ENCODE measurements at regions not wholly inside any gene's neighbourhood (a gene's known extent, or its start where the extent isn't known, plus 50 kb on each side); places are given as distances from the start of the nearest gene placed in this dataset.

DNA sequence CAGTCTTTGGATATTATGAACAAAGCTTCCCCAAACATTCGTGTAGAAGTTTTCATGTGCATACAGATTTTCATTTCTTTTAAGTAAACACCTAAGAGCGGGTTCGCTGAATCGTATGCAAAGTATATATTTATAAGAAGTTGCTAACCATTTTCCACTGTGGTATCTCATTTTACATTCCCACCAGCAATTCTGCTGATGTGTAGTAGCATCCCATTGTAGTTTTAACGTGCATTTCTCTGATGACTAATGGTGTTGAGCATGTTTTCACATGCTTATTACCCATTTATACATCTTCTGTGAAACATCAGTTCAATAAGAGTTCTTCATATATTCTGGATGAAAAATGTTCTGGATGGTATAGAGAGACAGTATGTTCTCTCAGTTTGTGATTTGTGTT is 97.4 kb downstream of the IYD start:
- Mint-ChIP-seq H3K4me1 (no peaks in the 10 kb centered on the region), H3K36me3 (ENCODE audit: low read depth) (no peaks in the 10 kb centered on the region), H3K4me3 (no peak overlapping the region), H3K9me3 (peaks cover 13% of the 10 kb centered on the region), H3K27ac (no peak overlapping the region), H3K27me3 (ENCODE audit: low read depth) (peaks cover 7% of the 10 kb centered on the region)
- TF ChIP-seq, protein P1, sequence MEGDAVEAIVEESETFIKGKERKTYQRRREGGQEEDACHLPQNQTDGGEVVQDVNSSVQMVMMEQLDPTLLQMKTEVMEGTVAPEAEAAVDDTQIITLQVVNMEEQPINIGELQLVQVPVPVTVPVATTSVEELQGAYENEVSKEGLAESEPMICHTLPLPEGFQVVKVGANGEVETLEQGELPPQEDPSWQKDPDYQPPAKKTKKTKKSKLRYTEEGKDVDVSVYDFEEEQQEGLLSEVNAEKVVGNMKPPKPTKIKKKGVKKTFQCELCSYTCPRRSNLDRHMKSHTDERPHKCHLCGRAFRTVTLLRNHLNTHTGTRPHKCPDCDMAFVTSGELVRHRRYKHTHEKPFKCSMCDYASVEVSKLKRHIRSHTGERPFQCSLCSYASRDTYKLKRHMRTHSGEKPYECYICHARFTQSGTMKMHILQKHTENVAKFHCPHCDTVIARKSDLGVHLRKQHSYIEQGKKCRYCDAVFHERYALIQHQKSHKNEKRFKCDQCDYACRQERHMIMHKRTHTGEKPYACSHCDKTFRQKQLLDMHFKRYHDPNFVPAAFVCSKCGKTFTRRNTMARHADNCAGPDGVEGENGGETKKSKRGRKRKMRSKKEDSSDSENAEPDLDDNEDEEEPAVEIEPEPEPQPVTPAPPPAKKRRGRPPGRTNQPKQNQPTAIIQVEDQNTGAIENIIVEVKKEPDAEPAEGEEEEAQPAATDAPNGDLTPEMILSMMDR (IDR thresholded peaks at IDR 0.05; ENCODE audit: unreplicated experiment in 3 of 3): no peak

DNA sequence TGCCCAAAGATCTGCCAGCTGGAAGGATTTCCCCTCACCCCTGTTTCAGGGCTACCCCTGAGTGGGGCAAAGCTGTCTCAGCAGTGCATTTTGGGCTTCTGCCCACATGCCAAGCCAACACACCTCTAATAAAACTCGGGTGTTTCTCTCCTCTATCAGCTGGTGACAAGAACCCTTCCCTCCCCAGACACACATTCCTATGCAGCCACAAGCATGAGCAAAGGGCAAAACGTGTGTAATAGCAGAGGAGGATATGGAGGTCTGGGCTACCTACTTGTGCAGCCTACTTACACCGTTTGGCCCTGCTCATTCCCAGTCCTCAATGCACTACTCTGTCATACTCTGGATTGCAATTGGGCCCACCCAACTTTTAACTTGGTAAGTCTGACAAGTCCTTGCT is 101.3 kb downstream of the IYD start:
- no peaks in the 10 kb centered on the region for H3K27me3 Mint-ChIP-seq (ENCODE audit: low read depth)
- H3K4me1 Mint-ChIP-seq: no peaks in the 10 kb centered on the region
- H3K4me3 Mint-ChIP-seq: no peak overlapping the region
- H3K36me3 Mint-ChIP-seq (ENCODE audit: low read depth): no peaks in the 10 kb centered on the region
- peaks cover 3% of the 10 kb centered on the region for H3K9me3 Mint-ChIP-seq
- no peak overlapping the region for H3K27ac Mint-ChIP-seq
- TF ChIP-seq, protein P1 (IDR thresholded peaks at IDR 0.05; ENCODE audit: unreplicated experiment in 3 of 3): no peak

DNA sequence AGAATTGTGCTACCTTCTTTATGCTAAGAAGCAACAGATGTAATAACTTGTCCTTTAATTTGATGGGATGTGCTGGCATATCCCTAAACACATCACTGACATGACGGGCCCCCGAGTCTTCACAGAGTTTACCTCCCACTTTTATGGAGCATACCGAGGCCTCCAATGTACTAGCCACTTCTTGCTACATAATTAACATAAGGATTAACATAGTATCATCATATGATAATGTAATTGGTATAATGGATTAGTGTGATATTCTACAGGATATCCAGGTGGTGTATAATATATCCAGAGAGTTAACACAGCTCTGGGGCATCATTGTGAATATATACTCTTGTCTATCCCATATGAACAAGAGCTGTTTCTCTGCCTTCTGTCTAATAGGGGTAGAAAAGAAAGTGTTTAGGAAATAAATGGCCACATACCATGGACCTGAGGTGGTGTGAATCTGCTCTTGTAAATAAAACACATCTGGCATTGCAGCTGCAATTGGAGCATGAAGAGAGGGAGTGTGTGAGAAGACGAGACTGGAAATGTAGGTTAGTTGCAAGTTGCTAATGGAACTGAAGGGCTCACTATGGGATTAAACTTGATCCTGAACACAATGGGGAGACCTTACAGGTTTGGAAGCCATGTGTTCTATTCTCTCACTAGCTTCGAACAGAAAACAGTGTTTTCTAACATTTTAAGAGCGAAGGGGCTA is 102.3 kb downstream of the IYD start:
- Mint-ChIP-seq H3K9me3 (peaks cover 3% of the 10 kb centered on the region), H3K27ac (no peak overlapping the region), H3K4me1 (no peaks in the 10 kb centered on the region), H3K36me3 (ENCODE audit: low read depth) (no peaks in the 10 kb centered on the region), H3K4me3 (no peak overlapping the region), H3K27me3 (ENCODE audit: low read depth) (no peaks in the 10 kb centered on the region)
- TF ChIP-seq, protein P1 (IDR thresholded peaks at IDR 0.05; ENCODE audit: unreplicated experiment in 3 of 3): no peak

DNA sequence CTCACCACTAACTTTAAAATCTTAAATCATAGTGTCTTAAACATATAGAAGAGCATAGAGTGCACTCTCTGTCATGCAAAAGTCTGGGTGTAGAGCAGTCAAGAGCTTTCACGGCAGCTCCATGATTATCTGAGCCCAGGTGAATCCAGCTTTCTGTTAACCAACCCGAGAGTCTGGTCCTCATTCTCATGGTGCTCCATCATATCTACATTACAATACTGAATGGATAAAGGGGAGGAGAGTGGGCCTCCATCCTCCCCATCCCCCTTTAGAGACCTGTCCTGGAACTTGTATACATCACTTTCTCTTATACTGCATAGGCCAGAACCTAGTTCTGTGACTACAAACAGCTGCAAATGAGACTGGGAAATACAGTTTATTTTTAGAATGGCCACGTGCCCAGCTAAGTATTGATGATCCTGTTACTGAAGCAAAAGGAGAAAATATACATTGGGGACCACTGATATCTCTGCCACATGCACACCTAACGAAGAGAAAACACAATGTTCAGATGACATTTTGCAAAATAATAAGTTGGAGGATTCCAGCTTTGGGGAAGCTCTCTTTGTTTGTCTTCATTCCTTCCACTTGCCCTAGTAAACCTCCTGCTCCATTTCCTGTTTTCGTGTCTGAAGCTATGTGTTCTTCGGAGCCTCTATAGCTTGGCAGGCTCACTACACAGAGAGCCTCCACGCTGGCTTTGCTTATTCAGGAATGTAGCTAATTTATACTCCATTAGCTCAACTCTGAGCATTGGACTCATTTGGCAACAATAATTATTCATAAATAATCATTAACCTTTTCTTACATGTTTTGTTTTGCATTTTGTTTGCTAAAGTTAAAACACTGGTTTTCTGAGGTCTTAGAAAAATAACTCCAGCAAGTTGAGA is 110.1 kb downstream of the IYD start:
- TF ChIP-seq, protein P1 (IDR thresholded peaks at IDR 0.05; ENCODE audit: unreplicated experiment in 3 of 3): no peak
- Mint-ChIP-seq H3K4me3 (no peak overlapping the region), H3K4me1 (peaks cover 14% of the 10 kb centered on the region), H3K36me3 (ENCODE audit: low read depth) (no peaks in the 10 kb centered on the region), H3K9me3 (peaks cover 3% of the 10 kb centered on the region), H3K27me3 (ENCODE audit: low read depth) (no peaks in the 10 kb centered on the region), H3K27ac (peak overlapping the region; percentile 86 to 98 (median 95))

DNA sequence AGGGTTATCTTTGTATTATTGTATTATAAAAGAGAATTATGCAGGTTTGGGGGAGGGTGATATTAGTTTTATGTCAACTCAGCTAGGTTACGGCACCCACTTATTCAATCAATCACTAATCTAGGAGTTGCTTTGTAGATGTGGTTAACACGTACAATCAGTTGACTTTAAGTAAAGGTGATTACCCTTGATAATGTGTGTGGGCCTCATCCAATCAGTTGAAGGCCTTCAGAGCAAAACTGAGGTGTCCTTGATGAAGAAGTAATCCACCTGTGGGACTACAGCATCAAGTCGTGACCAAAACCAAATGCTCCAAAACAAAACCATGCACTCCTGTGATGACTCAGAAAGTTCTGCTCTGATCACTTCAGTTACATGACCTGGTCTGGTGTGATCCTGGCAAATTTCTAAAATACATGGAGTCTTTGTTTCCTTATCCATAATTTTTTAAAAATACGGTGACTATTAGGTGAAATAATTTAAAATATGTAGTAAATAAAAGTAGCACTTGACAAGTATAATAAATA is 114.1 kb downstream of the IYD start:
- Mint-ChIP-seq H3K4me3 (no peak overlapping the region), H3K27ac (no peak overlapping the region), H3K36me3 (ENCODE audit: low read depth) (no peaks in the 10 kb centered on the region), H3K27me3 (ENCODE audit: low read depth) (no peaks in the 10 kb centered on the region), H3K9me3 (peaks cover 11% of the 10 kb centered on the region), H3K4me1 (peaks cover 14% of the 10 kb centered on the region)
- TF ChIP-seq, protein P1 (IDR thresholded peaks at IDR 0.05; ENCODE audit: unreplicated experiment in 3 of 3): no peak

Data from nephron (organoid).